Panc1 (cell line): ENCODE measurements at regions not wholly inside any gene's neighbourhood (a gene's known extent, or its start where the extent isn't known, plus 50 kb on each side); places are given as distances from the start of the nearest gene placed in this dataset.

ENCODE experiments used
- ATAC-seq: fragments of 200-7000 bp; cut with Tn5 transposase; 2 replicates; pipeline ENCODE4 v1.9.1; 2020; ENCODE audit warnings: mild to moderate bottlenecking, moderate library complexity
- BruUV-seq: library from RNA; stranded (reverse); fragments of 400-500 nt; replicated peaks from 2 replicates; lab custom pipeline; 2021; lab: Mats Ljungman, UMichigan
- CTCF ChIA-PET: fragments of 300-600 bp; sonication (Branson Sonifier 250); formaldehyde crosslinking; loops from one replicate; lab custom pipeline; 2022; ENCODE audit warnings: antibody characterized with exemption; lab: Charles Lee
- POLR2A ChIA-PET: fragments of 300-600 bp; sonication (Branson Sonifier 250); formaldehyde crosslinking; loops from one replicate; lab custom pipeline; 2022; ENCODE audit warnings: antibody characterized with exemption; lab: Charles Lee
- DNase-seq: peaks from one replicate; pipeline ENCODE4 v3.0.0-alpha.2; 2010; ENCODE audit warnings: low read depth, low spot score
- H3K27ac ChIP-seq: 2 replicates; pipeline ENCODE4 v1.5.1; 2011; ENCODE audit warnings: mild to moderate bottlenecking, low read length, inconsistent platforms
- H3K27me3 ChIP-seq: fragments of 200-500 bp; sonication (Bioruptor generic); 2 replicates; pipeline ENCODE4 v1.6.0; 2014; ENCODE audit warnings: low read length, inconsistent platforms; ENCODE audit not compliant: control insufficient read depth, insufficient read depth
- H3K36me3 ChIP-seq: fragments of 200-500 bp; sonication (Bioruptor generic); 2 replicates; pipeline ENCODE4 v1.5.1; 2014; ENCODE audit warnings: inconsistent platforms, mild to moderate bottlenecking, low read length, moderate library complexity; ENCODE audit not compliant: control insufficient read depth, insufficient read depth
- H3K4me1 ChIP-seq: 2 replicates; pipeline ENCODE4 v1.5.1; 2011; ENCODE audit warnings: inconsistent platforms, mild to moderate bottlenecking, low read length, moderate library complexity; ENCODE audit not compliant: control insufficient read depth, insufficient read depth
- H3K4me3 ChIP-seq, 2 experiments: 2 replicates each; pipeline ENCODE4 v1.5.1; 2011 to 2012; ENCODE audit warnings: low read depth in 2 of 2, low read length in 2 of 2, mild to moderate bottlenecking in 2 of 2, inconsistent platforms in 1 of 2, moderate library complexity in 1 of 2
- H3K9me3 ChIP-seq: fragments of 200-500 bp; sonication (Bioruptor generic); 2 replicates; pipeline ENCODE4 v1.5.1; 2014; ENCODE audit warnings: low read depth, mild to moderate bottlenecking, inconsistent platforms, low read length, moderate library complexity; ENCODE audit not compliant: control insufficient read depth, insufficient read depth
- POLR2AphosphoS5 ChIP-seq: IDR thresholded peaks from 2 replicates; pipeline ENCODE4 v1.6.1; 2012; ENCODE audit warnings: mild to moderate bottlenecking, low read depth, low read length, moderate library complexity
- SIN3A ChIP-seq: IDR thresholded peaks from 2 replicates; pipeline ENCODE4 v1.6.1; 2012; ENCODE audit warnings: low read depth, mild to moderate bottlenecking, low read length, moderate library complexity, borderline replicate concordance; ENCODE audit not compliant: insufficient read depth
- TCF7L2 ChIP-seq: IDR thresholded peaks from 2 replicates; pipeline ENCODE4 v1.6.1; 2011; ENCODE audit warnings: mild to moderate bottlenecking, low read depth, low read length, inconsistent platforms
- in situ Hi-C: cut with HindIII; loops from 2 replicates; pipeline ENCODE4 v1.10.0; 2016; ENCODE audit warnings: low sequenced_read_pairs, low pct_unique_long_range_greater_than_20kb
- intact Hi-C: fragments of 100-400 bp; cut with micrococcal nuclease; formaldehyde crosslinking; loops from one replicate; pipeline ENCODE4 v1.10.0; 2022; ENCODE audit not compliant: unreplicated experiment
- TF ChIP-seq, protein P1 (sequence below), 2 experiments: IDR thresholded peaks; 2 replicates each; pipeline ENCODE4 v1.6.1; 2011 to 2012; ENCODE audit warnings: low read depth in 2 of 2, control low read depth in 1 of 2, low read length in 1 of 2, mild to moderate bottlenecking in 1 of 2, moderate library complexity in 1 of 2; ENCODE audit not compliant: insufficient read depth in 1 of 2
- TF ChIP-seq, protein P2 (sequence below): fragments of 450-650 bp; IDR thresholded peaks from 2 replicates; pipeline ENCODE4 v1.5.1; 2017; ENCODE audit warnings: mild to moderate bottlenecking

DNA sequence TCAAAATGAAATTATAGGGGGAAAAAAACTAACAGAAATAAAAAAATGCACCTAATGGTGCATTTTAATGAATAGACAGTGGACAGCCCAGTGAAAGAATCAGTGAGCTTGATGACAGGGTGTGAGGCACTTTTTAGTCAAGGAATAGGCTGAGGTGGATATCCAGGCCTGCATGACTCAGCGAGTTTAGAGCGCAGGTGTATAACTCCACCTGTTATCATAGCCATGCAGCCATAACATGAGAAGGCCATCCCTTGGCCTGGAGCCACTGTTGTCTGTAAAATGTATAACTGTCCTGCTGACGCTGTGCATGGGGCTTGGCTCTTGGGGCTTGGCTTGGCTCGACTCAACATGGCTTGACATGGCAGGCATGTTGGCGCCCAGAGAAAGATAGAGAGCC is 331.5 kb upstream of the NOX3 start:
- no peak for ATAC-seq
- H3K27ac ChIP-seq, result no peak overlapping the region
- in situ Hi-C loops (no loop called here), intact Hi-C loops (no loop called here)
- TF ChIP-seq POLR2AphosphoS5 (no peak), TCF7L2 (no peak), SIN3A (no peak)
- TF ChIP-seq, protein P1, sequence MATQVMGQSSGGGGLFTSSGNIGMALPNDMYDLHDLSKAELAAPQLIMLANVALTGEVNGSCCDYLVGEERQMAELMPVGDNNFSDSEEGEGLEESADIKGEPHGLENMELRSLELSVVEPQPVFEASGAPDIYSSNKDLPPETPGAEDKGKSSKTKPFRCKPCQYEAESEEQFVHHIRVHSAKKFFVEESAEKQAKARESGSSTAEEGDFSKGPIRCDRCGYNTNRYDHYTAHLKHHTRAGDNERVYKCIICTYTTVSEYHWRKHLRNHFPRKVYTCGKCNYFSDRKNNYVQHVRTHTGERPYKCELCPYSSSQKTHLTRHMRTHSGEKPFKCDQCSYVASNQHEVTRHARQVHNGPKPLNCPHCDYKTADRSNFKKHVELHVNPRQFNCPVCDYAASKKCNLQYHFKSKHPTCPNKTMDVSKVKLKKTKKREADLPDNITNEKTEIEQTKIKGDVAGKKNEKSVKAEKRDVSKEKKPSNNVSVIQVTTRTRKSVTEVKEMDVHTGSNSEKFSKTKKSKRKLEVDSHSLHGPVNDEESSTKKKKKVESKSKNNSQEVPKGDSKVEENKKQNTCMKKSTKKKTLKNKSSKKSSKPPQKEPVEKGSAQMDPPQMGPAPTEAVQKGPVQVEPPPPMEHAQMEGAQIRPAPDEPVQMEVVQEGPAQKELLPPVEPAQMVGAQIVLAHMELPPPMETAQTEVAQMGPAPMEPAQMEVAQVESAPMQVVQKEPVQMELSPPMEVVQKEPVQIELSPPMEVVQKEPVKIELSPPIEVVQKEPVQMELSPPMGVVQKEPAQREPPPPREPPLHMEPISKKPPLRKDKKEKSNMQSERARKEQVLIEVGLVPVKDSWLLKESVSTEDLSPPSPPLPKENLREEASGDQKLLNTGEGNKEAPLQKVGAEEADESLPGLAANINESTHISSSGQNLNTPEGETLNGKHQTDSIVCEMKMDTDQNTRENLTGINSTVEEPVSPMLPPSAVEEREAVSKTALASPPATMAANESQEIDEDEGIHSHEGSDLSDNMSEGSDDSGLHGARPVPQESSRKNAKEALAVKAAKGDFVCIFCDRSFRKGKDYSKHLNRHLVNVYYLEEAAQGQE (IDR thresholded peaks at IDR 0.05; ENCODE audit: insufficient read depth in 1 of 2, low read depth in 2 of 2, low read length in 1 of 2), result no peak
- TF ChIP-seq, protein P2, sequence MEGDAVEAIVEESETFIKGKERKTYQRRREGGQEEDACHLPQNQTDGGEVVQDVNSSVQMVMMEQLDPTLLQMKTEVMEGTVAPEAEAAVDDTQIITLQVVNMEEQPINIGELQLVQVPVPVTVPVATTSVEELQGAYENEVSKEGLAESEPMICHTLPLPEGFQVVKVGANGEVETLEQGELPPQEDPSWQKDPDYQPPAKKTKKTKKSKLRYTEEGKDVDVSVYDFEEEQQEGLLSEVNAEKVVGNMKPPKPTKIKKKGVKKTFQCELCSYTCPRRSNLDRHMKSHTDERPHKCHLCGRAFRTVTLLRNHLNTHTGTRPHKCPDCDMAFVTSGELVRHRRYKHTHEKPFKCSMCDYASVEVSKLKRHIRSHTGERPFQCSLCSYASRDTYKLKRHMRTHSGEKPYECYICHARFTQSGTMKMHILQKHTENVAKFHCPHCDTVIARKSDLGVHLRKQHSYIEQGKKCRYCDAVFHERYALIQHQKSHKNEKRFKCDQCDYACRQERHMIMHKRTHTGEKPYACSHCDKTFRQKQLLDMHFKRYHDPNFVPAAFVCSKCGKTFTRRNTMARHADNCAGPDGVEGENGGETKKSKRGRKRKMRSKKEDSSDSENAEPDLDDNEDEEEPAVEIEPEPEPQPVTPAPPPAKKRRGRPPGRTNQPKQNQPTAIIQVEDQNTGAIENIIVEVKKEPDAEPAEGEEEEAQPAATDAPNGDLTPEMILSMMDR, result no peak
- H3K9me3 ChIP-seq, result no peaks in the 10 kb centered on the region
- ChIA-PET CTCF (no interaction called here), POLR2A (no interaction called here)
- H3K36me3 ChIP-seq, result no peaks in the 10 kb centered on the region
- H3K4me3 ChIP-seq, result no peak overlapping the region
- BruUV-seq, result no TSS peak
- no peak for DNase-seq
- 0 out of 2 replicates have a peak, but pooled peaks cover 2% of the 10 kb centered on the region for H3K4me1 ChIP-seq
- no peaks in the 10 kb centered on the region for H3K27me3 ChIP-seq

DNA sequence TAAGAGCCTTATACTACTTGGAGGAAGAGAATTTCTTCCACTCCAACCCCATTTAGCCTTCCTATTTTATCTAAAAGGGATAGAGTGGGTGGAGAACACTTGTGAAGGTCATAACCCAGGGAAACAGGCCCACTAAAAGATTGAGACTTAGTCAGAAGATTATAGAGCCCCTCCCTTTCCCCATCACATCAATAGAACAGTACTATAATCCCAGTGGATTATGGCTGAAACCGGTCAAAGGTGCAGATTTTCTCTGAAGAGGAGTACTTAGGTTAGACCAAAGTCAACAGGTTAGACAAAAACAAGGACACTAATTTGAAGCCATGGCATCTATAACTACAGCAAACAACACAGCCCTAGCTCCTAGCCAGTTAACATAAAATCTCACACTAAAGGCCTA is 330.9 kb upstream of the NOX3 start:
- TF ChIP-seq, protein P1 (IDR thresholded peaks at IDR 0.05; ENCODE audit: insufficient read depth in 1 of 2, low read depth in 2 of 2, low read length in 1 of 2), result no peak
- no peak for TF ChIP-seq POLR2AphosphoS5
- no peak for TF ChIP-seq SIN3A
- TF ChIP-seq, protein P2, result no peak
- TF ChIP-seq TCF7L2, result no peak
- Histone ChIP-seq H3K4me1 (0 out of 2 replicates have a peak, but pooled peaks cover 2% of the 10 kb centered on the region), H3K27me3 (no peaks in the 10 kb centered on the region), H3K27ac (no peak overlapping the region), H3K36me3 (no peaks in the 10 kb centered on the region), H3K4me3 (no peak overlapping the region), H3K9me3 (no peaks in the 10 kb centered on the region)
- ChIA-PET CTCF (no interaction called here), POLR2A (no interaction called here)
- in situ Hi-C loops, result no loop called here
- BruUV-seq, result no TSS peak
- intact Hi-C loops, result no loop called here
- DNase-seq (no peak), ATAC-seq (no peak)
